Parathyroid adenoma (tissue), 2 donors: ENCODE measurements at regions not wholly inside any gene's neighbourhood (a gene's known extent, or its start where the extent isn't known, plus 50 kb on each side); places are given as distances from the start of the nearest gene placed in this dataset.

Source experiments
- H2AFZ ChIP-seq: fragments of 300-600 bp; sonication (generic); one replicate; pipeline ENCODE4 v1.7.0; 2017; ENCODE audit warnings: antibody characterized with exemption, mild to moderate bottlenecking
- H3K27ac ChIP-seq: fragments of 300-600 bp; sonication (generic); one replicate; pipeline ENCODE4 v1.7.0; 2017
- H3K27me3 ChIP-seq: fragments of 300-600 bp; sonication (generic); one replicate; pipeline ENCODE4 v1.7.0; 2017; ENCODE audit warnings: low read length; ENCODE audit not compliant: control insufficient read depth, insufficient read depth
- H3K36me3 ChIP-seq: fragments of 300-600 bp; sonication (generic); one replicate; pipeline ENCODE4 v1.7.0; 2017; ENCODE audit warnings: low read length; ENCODE audit not compliant: control insufficient read depth, insufficient read depth
- H3K4me1 ChIP-seq: fragments of 300-600 bp; sonication (generic); one replicate; pipeline ENCODE4 v1.7.0; 2017; ENCODE audit warnings: control low read depth
- H3K4me2 ChIP-seq: fragments of 300-600 bp; sonication (generic); one replicate; pipeline ENCODE4 v1.7.0; 2017; ENCODE audit warnings: low read length
- H3K4me3 ChIP-seq: fragments of 300-600 bp; sonication (generic); one replicate; pipeline ENCODE4 v1.7.0; 2017; ENCODE audit warnings: low read depth, low read length
- H3K79me2 ChIP-seq: fragments of 300-600 bp; sonication (generic); one replicate; pipeline ENCODE4 v1.7.0; 2017; ENCODE audit warnings: control low read depth
- H3K9ac ChIP-seq: fragments of 300-600 bp; sonication (generic); one replicate; pipeline ENCODE4 v1.7.0; 2017; ENCODE audit warnings: mild to moderate bottlenecking
- H3K9me3 ChIP-seq: fragments of 300-600 bp; sonication (generic); one replicate; pipeline ENCODE4 v1.7.0; 2017; ENCODE audit warnings: low read length; ENCODE audit not compliant: control insufficient read depth
- CTCF ChIP-seq: fragments of 300-600 bp; sonication (generic); IDR thresholded peaks from one replicate; pipeline ENCODE4 v1.7.0; 2017; ENCODE audit warnings: antibody characterized with exemption, mild to moderate bottlenecking
- donor health status: primary hyperparathyroidism.

GRCh38 chr1:95383111-95383510 lies 149.1 kb downstream of the RWDD3 start:
- Histone ChIP-seq H3K27me3 (no peaks in the 10 kb centered on the region), H3K9me3 (no peaks in the 10 kb centered on the region), H3K4me2 (no peak overlapping the region), H3K79me2 (no peaks in the 10 kb centered on the region), H3K27ac (no peak overlapping the region), H3K9ac (no peak overlapping the region), H3K4me1 (no peaks in the 10 kb centered on the region), H3K4me3 (no peak overlapping the region), H3K36me3 (no peaks in the 10 kb centered on the region), H2AFZ (no peak overlapping the region)
- TF ChIP-seq CTCF: no peak

DNA sequence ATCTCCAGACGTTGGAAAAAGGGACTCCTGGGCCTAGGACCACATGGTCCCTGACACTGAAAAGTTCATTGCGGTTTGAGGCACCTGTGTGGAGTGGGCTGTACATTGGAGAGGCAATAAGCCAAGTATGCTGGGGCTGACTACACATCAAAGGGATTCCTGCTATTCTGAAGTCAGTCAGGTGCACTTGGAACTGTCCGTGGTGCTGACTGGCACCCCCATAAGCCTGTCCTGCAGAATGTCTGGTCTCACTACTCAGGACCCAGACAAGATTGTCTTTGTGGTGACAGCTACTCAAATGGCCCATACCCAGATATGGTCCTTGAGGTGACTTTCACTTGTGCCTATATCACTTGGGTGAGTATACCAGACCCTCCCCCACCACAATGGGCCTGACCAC lies 150.6 kb downstream of the RWDD3 start:
- TF ChIP-seq CTCF: no peak
- Histone ChIP-seq H3K27ac (no peak overlapping the region), H3K4me3 (no peak overlapping the region), H3K4me2 (no peak overlapping the region), H3K9me3 (no peaks in the 10 kb centered on the region), H3K9ac (no peak overlapping the region), H3K36me3 (no peaks in the 10 kb centered on the region), H3K27me3 (no peaks in the 10 kb centered on the region), H2AFZ (no peak overlapping the region), H3K4me1 (no peaks in the 10 kb centered on the region), H3K79me2 (no peaks in the 10 kb centered on the region)

DNA sequence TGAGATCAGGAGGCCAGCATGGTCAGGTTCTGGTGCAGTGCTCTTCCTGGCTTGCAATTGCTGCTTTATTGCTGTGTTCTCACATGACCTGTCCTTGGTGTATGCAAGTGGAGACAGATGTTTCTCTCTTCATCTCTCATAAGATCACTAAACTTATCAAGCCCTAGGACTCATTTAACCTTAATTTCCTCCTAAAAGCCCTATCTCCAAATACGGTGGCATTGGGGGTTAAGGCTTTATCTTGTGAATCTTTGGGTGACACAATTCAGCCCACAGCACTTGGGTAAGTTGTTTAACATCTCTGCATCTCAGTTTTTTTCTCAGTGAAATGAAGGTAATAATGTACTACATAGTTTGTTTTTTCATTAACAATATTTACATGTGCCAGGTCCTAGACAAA lies 152.4 kb downstream of the RWDD3 start:
- Histone ChIP-seq H3K4me1 (no peaks in the 10 kb centered on the region), H3K4me3 (no peak overlapping the region), H2AFZ (no peak overlapping the region), H3K36me3 (no peaks in the 10 kb centered on the region), H3K4me2 (no peak overlapping the region), H3K27ac (no peak overlapping the region), H3K27me3 (no peaks in the 10 kb centered on the region), H3K79me2 (no peaks in the 10 kb centered on the region), H3K9me3 (no peaks in the 10 kb centered on the region), H3K9ac (no peak overlapping the region)
- TF ChIP-seq CTCF: no peak

- H3K4me3 ChIP-seq: no peak overlapping the region
- H3K27me3 ChIP-seq: no peaks in the 10 kb centered on the region
- H3K27ac ChIP-seq: no peak overlapping the region
- H3K9me3 ChIP-seq: no peaks in the 10 kb centered on the region
- TF ChIP-seq CTCF: no peak
- no peak overlapping the region for H3K4me2 ChIP-seq
- H3K36me3 ChIP-seq: no peaks in the 10 kb centered on the region
- no peaks in the 10 kb centered on the region for H3K4me1 ChIP-seq
- H2AFZ ChIP-seq: no peak overlapping the region
- no peaks in the 10 kb centered on the region for H3K79me2 ChIP-seq
- no peak overlapping the region for H3K9ac ChIP-seq
These were observed 152.9 kb downstream of the RWDD3 start for GRCh38 chr1:95386915-95387314.

GRCh38 chr1:95388031-95388430 lies 154.0 kb downstream of the RWDD3 start:
- H3K4me2 ChIP-seq: no peak overlapping the region
- H3K79me2 ChIP-seq: no peaks in the 10 kb centered on the region
- H3K4me3 ChIP-seq: no peak overlapping the region
- H3K27me3 ChIP-seq: no peaks in the 10 kb centered on the region
- no peaks in the 10 kb centered on the region for H3K4me1 ChIP-seq
- no peak overlapping the region for H3K9ac ChIP-seq
- H3K27ac ChIP-seq: no peak overlapping the region
- no peaks in the 10 kb centered on the region for H3K9me3 ChIP-seq
- H3K36me3 ChIP-seq: no peaks in the 10 kb centered on the region
- TF ChIP-seq CTCF: no peak
- no peak overlapping the region for H2AFZ ChIP-seq
